PFSK-1 (cell line): ENCODE measurements at regions not wholly inside any gene's neighbourhood (a gene's known extent, or its start where the extent isn't known, plus 50 kb on each side); places are given as distances from the start of the nearest gene placed in this dataset.

Experiments
- FOXP2 ChIP-seq: optimal IDR thresholded peaks from 2 replicates; pipeline ENCODE3; 2011; ENCODE audit warnings: borderline replicate concordance, control low read depth, inconsistent platforms; ENCODE audit not compliant: insufficient read depth; ENCODE audit errors: extremely low read length, extremely low read depth
- POLR2AphosphoS5 ChIP-seq: IDR thresholded peaks from 2 replicates; pipeline ENCODE4 v1.6.1; 2012; ENCODE audit warnings: low read depth, mild to moderate bottlenecking, control low read depth, low read length, moderate library complexity
- REST ChIP-seq, 2 experiments: IDR thresholded peaks; 2 replicates each; pipeline versions ENCODE4 v1.6.1 to v1.8.0; 2011 to 2012; ENCODE audit warnings: low read depth in 2 of 2, low read length in 2 of 2, control low read depth in 1 of 2, inconsistent platforms in 1 of 2, mild to moderate bottlenecking in 1 of 2, moderate library complexity in 1 of 2; ENCODE audit not compliant: insufficient read depth in 1 of 2
- SIN3A ChIP-seq: IDR thresholded peaks from 2 replicates; pipeline ENCODE4 v1.6.1; 2012; ENCODE audit warnings: mild to moderate bottlenecking, low read length, moderate library complexity, borderline replicate concordance; ENCODE audit not compliant: insufficient read depth
- TAF1 ChIP-seq: IDR thresholded peaks from 2 replicates; pipeline ENCODE4 v1.6.1; 2012; ENCODE audit warnings: low read length, control low read depth, borderline replicate concordance; ENCODE audit not compliant: insufficient read depth

DNA sequence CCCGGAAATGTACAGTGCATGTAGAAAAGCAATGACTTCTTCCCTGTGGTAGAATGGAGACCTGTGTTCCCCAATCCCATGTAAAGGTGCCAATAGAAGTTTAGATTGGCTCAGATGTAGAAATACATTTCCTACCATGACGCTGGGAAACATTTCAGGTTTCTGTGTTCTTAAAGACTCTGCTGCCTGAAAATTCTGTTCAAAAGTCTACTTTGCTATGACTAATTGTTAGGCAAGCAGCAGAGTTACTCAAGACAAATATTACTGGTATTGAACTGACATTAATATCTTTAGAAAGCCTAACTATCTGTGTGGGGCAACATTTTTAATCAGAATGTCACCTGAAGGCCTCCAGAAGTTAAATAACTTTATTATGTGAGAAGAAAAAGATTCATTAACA, 75.5 kb upstream of the ELL2 start:
- TF ChIP-seq SIN3A = no peak

GRCh38 chr5:96036301-96036700, 74.7 kb upstream of the ELL2 start:
- no peak for TF ChIP-seq REST (IDR thresholded peaks at IDR 0.05; ENCODE audit: insufficient read depth in 1 of 2, low read depth in 2 of 2, low read length in 2 of 2)
- no peak for TF ChIP-seq SIN3A
- no peak for TF ChIP-seq TAF1
- no peak for TF ChIP-seq FOXP2
- TF ChIP-seq POLR2AphosphoS5 = no peak

DNA sequence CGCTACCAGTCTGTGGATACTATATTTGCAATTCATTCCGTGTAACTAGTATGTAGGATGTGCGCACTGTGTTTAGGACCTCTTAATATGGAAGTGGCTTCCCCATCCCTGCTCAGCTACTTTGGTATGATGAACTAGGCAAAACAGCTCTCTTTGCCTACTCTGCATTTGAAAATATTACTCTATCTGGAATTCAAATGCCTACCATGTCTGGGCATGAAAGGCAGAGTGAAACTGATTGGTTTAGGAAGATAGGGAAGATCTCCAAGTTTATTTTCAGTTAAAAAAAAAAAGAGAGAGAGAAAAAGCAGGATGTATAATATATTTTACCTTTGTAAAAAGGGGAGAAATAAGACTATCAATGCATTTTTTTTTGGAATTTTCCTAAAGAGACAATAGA, 74.1 kb upstream of the ELL2 start:
- TF ChIP-seq REST (IDR thresholded peaks at IDR 0.05; ENCODE audit: insufficient read depth in 1 of 2, low read depth in 2 of 2, low read length in 2 of 2) = no peak
- no peak for TF ChIP-seq SIN3A
- TF ChIP-seq POLR2AphosphoS5 = no peak
- TF ChIP-seq TAF1 = no peak
- TF ChIP-seq FOXP2 = no peak

GRCh38 chr5:96033116-96033515, 71.5 kb upstream of the ELL2 start:
- TF ChIP-seq POLR2AphosphoS5 = no peak
- no peak for TF ChIP-seq SIN3A

DNA sequence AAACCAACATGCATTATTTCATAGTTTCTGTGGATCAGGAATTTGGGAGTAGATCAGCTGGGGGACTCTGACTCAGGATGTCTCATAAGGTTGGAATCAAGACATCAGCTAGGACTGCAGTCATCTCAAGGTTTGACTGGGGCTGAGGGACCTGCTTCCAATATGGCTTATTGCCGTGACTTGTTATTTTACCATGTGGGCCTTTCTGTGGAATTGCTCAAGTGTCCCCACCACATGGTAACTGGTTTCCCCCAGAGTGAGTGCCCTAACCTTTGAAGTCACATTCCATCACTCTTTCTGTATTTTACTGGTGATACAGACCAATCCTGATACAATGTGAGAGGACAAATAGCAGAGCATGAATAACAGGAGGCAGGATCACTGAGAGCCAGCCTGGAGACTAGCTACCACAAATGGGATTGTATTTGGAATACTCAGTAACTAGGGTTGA, 70.2 kb upstream of the ELL2 start:
- no peak for TF ChIP-seq FOXP2
- no peak for TF ChIP-seq POLR2AphosphoS5
- no peak for TF ChIP-seq TAF1
- TF ChIP-seq SIN3A = no peak
- no peak for TF ChIP-seq REST (IDR thresholded peaks at IDR 0.05; ENCODE audit: insufficient read depth in 1 of 2, low read depth in 2 of 2, low read length in 2 of 2)

DNA sequence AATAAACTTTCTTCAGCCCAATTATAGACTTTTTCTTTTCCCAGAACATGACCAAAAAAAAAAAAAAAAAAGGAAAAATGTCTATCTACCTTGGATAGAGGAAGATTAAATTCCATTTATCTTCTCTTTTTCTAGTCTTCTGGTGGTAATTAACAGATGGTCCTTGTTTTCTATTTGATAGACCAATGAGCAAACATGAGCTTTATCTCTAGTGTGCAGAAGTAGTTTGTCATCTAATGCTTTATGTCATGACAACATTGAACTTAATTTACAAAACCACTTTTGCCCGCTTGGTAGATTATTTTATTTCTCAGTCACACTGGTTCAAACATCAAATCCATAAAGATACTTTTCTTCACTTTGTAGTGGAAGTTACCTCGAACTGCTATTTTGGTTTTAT, 69.5 kb upstream of the ELL2 start:
- TF ChIP-seq FOXP2 (no peak), REST (IDR thresholded peaks at IDR 0.05; ENCODE audit: insufficient read depth in 1 of 2, low read depth in 2 of 2, low read length in 2 of 2) (no peak), POLR2AphosphoS5 (no peak), SIN3A (no peak), TAF1 (no peak)
